ENCODE measurements at regions not wholly inside any gene's neighbourhood (a gene's known extent, or its start where the extent isn't known, plus 50 kb on each side); places are given as distances from the start of the nearest gene placed in this dataset.

GRCh38 chr3:72290859-72291638 is 506.1 kb upstream of the PROK2 start:
- DNase-seq: no peak

GRCh38 chr3:72289692-72290071 is 504.7 kb upstream of the PROK2 start:
- DNase-seq: no peak

GRCh38 chr3:72288955-72289691 is 504.2 kb upstream of the PROK2 start:
- DNase-seq: peak; percentile 89

GRCh38 chr3:72287956-72288355 is 503.0 kb upstream of the PROK2 start:
- no peak for DNase-seq

GRCh38 chr3:72285502-72285901 is 500.6 kb upstream of the PROK2 start:
- DNase-seq: no peak

GRCh38 chr3:72284471-72284870 is 499.5 kb upstream of the PROK2 start:
- no peak for DNase-seq

- DNase-seq: no peak
Observed at GRCh38 chr3:72282918-72283317, 498.0 kb upstream of the PROK2 start.

- DNase-seq: no peak
Observed at GRCh38 chr3:72281551-72281950, 496.6 kb upstream of the PROK2 start.

- DNase-seq: no peak
Observed at GRCh38 chr3:72280876-72281275, 495.9 kb upstream of the PROK2 start.

GRCh38 chr3:72279631-72280041 is 494.7 kb upstream of the PROK2 start:
- DNase-seq: no peak

GRCh38 chr3:72279068-72279604 is 494.2 kb upstream of the PROK2 start:
- no peak for DNase-seq

- DNase-seq: no peak
Observed at GRCh38 chr3:72278349-72279067, 493.6 kb upstream of the PROK2 start.

- no peak for DNase-seq
Observed at GRCh38 chr3:72277710-72278109, 492.8 kb upstream of the PROK2 start.

- DNase-seq: no peak
Observed at GRCh38 chr3:72276806-72277205, 491.9 kb upstream of the PROK2 start.

- no peak for DNase-seq
Observed at GRCh38 chr3:72275331-72275751, 490.4 kb upstream of the PROK2 start.

GRCh38 chr3:72274493-72275330 is 489.8 kb upstream of the PROK2 start:
- DNase-seq: peak; percentile 67

- no peak for DNase-seq
Observed at GRCh38 chr3:72273615-72274014, 488.7 kb upstream of the PROK2 start.

GRCh38 chr3:72272356-72272755 is 487.4 kb upstream of the PROK2 start:
- DNase-seq: no peak

- DNase-seq: no peak
Observed at GRCh38 chr3:72271923-72272322, 487.0 kb upstream of the PROK2 start.

- no peak for DNase-seq
Observed at GRCh38 chr3:72271216-72271615, 486.3 kb upstream of the PROK2 start.

GRCh38 chr3:72270730-72271129 is 485.8 kb upstream of the PROK2 start:
- no peak for DNase-seq

- DNase-seq: peak; percentile 83
Observed at GRCh38 chr3:72270072-72270681, 485.2 kb upstream of the PROK2 start.
